ENCODE measurements at regions not wholly inside any gene's neighbourhood (a gene's known extent, or its start where the extent isn't known, plus 50 kb on each side); places are given as distances from the start of the nearest gene placed in this dataset.
A peak's percentile ranks its signal among the peaks of the same experiment; 100 is the strongest.

DNA sequence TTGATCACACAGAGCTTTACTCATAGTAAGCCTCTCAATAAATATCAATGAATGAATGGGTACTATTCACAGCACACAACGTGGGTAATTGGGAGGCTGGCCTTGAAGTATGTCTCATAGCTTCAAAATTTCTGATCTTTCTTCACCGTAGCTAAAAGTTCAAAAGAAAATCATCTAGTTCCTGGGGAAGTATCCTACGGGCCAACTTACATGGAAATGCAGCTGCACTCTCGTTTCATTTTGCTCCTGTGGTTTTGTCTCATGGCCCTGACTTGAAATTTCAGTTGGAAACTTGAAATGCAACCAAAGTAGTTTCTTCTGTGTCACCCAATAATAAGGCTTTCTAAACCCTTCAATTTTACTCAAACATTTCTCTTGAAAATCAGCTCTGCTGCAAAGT, 76.1 kb upstream of the CNIH3 start:
- no CpG with 5 or more reads among the region's 4 CpGs for WGBS (ENCODE audit: extremely low coverage, insufficient coverage, insufficient read length)

DNA sequence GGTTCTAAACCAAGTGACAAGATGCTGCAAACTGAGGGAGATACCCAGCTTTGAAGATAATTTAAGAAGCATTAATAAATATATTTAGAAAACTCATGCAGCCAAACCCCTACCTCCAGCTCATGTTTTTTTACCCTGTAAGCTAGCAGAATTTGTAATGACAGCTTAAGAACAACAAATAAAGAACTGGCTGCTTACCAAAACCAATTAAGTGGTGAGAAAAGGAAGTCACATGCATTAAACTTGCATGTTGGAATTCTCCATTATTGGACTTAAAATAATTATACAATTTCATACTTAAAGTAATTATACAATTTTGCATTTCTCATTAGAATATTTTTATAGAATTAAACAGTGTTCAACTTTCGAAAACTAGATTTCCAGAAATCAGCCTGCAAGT, 75.6 kb upstream of the CNIH3 start:
- Histone ChIP-seq H4K8ac (ENCODE audit: low read depth, low read length) (no peak overlapping the region), H3K14ac (ENCODE audit: low read length) (no peak overlapping the region), H2BK120ac (ENCODE audit: insufficient read depth, low read length, poor library complexity) (no peak overlapping the region), H3K18ac (ENCODE audit: low read length) (no peak overlapping the region), H3K4ac (ENCODE audit: low read depth, low read length) (no peak overlapping the region), H2AK5ac (ENCODE audit: low read length) (no peak overlapping the region), H3K27me3 (ENCODE audit: insufficient read depth, low read length) (no peaks in the 10 kb centered on the region), H2BK5ac (ENCODE audit: low read depth, low read length, poor library complexity) (no peak overlapping the region), H2BK12ac (ENCODE audit: low read length) (no peak overlapping the region), H3K4me1 (ENCODE audit: control insufficient read depth in 1 of 2, insufficient read depth in 2 of 2, low read length in 2 of 2) (peaks cover 11 to 13% of the 10 kb centered on the region in 2 experiments), H3K36me3 (ENCODE audit: control insufficient read depth in 1 of 2, insufficient read depth in 2 of 2, low read length in 2 of 2) (no peaks in the 10 kb centered on the region), H3K23ac (ENCODE audit: low read length) (no peak overlapping the region), H3K4me2 (ENCODE audit: low read length) (no peak overlapping the region), H3K79me2 (ENCODE audit: control insufficient read depth, insufficient read depth, low read length, poor library complexity) (no peaks in the 10 kb centered on the region), H3K9me3 (ENCODE audit: insufficient read depth, low read depth, low read length) (no peaks in the 10 kb centered on the region), H3K79me1 (ENCODE audit: low read length) (peaks cover 10% of the 10 kb centered on the region), H4K12ac (ENCODE audit: low read depth, low read length) (no peak overlapping the region), H4K91ac (ENCODE audit: low read depth, low read length) (no peak overlapping the region), H3K9ac (ENCODE audit: low read length) (no peak overlapping the region), H2AFZ (ENCODE audit: insufficient read depth, low read length, poor library complexity) (no peak overlapping the region), H3K4me3 (ENCODE audit: low read depth, low read length) (no peak overlapping the region), H3K27ac (ENCODE audit: low read depth, low read length) (no peak overlapping the region)
- DNase-seq: no peak
- WGBS (ENCODE audit: extremely low coverage, insufficient coverage, insufficient read length): no CpG with 5 or more reads among the region's 1 CpG

More for the DNA sequence above, 76.1 kb upstream of the CNIH3 start:
- no peak overlapping the region for H4K12ac ChIP-seq (ENCODE audit: low read depth, low read length)
- no peaks in the 10 kb centered on the region for H3K27me3 ChIP-seq (ENCODE audit: insufficient read depth, low read length)
- no peak overlapping the region for H2BK12ac ChIP-seq (ENCODE audit: low read length)
- peaks cover 10% of the 10 kb centered on the region for H3K79me1 ChIP-seq (ENCODE audit: low read length)
- H3K36me3 ChIP-seq (ENCODE audit: control insufficient read depth in 1 of 2, insufficient read depth in 2 of 2, low read length in 2 of 2): no peaks in the 10 kb centered on the region
- H3K4me3 ChIP-seq (ENCODE audit: low read depth, low read length): no peak overlapping the region
- no peak overlapping the region for H3K27ac ChIP-seq (ENCODE audit: low read depth, low read length)
- H3K18ac ChIP-seq (ENCODE audit: low read length): no peak overlapping the region
- H4K91ac ChIP-seq (ENCODE audit: low read depth, low read length): no peak overlapping the region
- H3K79me2 ChIP-seq (ENCODE audit: control insufficient read depth, insufficient read depth, low read length, poor library complexity): no peaks in the 10 kb centered on the region
- DNase-seq: peak in 1 of 2 donors; percentile 3
- H3K4me2 ChIP-seq (ENCODE audit: low read length): no peak overlapping the region
- H3K9ac ChIP-seq (ENCODE audit: low read length): no peak overlapping the region
- no peak overlapping the region for H2AFZ ChIP-seq (ENCODE audit: insufficient read depth, low read length, poor library complexity)
- no peak overlapping the region for H2BK5ac ChIP-seq (ENCODE audit: low read depth, low read length, poor library complexity)
- H3K14ac ChIP-seq (ENCODE audit: low read length): no peak overlapping the region
- no peaks in the 10 kb centered on the region for H3K9me3 ChIP-seq (ENCODE audit: insufficient read depth, low read depth, low read length)
- no peak overlapping the region for H2BK120ac ChIP-seq (ENCODE audit: insufficient read depth, low read length, poor library complexity)
- H3K4me1 ChIP-seq (ENCODE audit: control insufficient read depth in 1 of 2, insufficient read depth in 2 of 2, low read length in 2 of 2): peaks cover 11 to 13% of the 10 kb centered on the region in 2 experiments
- H4K8ac ChIP-seq (ENCODE audit: low read depth, low read length): no peak overlapping the region
- no peak overlapping the region for H3K23ac ChIP-seq (ENCODE audit: low read length)
- H3K4ac ChIP-seq (ENCODE audit: low read depth, low read length): no peak overlapping the region
- H2AK5ac ChIP-seq (ENCODE audit: low read length): no peak overlapping the region

- no peak overlapping the region for H3K9ac ChIP-seq (ENCODE audit: low read length)
- no peaks in the 10 kb centered on the region for H3K9me3 ChIP-seq (ENCODE audit: insufficient read depth, low read depth, low read length)
- H2AFZ ChIP-seq (ENCODE audit: insufficient read depth, low read length, poor library complexity): no peak overlapping the region
- no peak overlapping the region for H2BK5ac ChIP-seq (ENCODE audit: low read depth, low read length, poor library complexity)
- H4K12ac ChIP-seq (ENCODE audit: low read depth, low read length): no peak overlapping the region
- H3K79me1 ChIP-seq (ENCODE audit: low read length): peaks cover 11% of the 10 kb centered on the region
- H3K4me2 ChIP-seq (ENCODE audit: low read length): no peak overlapping the region
- H3K4me1 ChIP-seq (ENCODE audit: control insufficient read depth in 1 of 2, insufficient read depth in 2 of 2, low read length in 2 of 2): peaks cover 11 to 13% of the 10 kb centered on the region in 2 experiments
- no peak overlapping the region for H4K91ac ChIP-seq (ENCODE audit: low read depth, low read length)
- no peak overlapping the region for H3K23ac ChIP-seq (ENCODE audit: low read length)
- H3K4me3 ChIP-seq (ENCODE audit: low read depth, low read length): no peak overlapping the region
- no peak overlapping the region for H2AK5ac ChIP-seq (ENCODE audit: low read length)
- no peak overlapping the region for H3K4ac ChIP-seq (ENCODE audit: low read depth, low read length)
- no peaks in the 10 kb centered on the region for H3K79me2 ChIP-seq (ENCODE audit: control insufficient read depth, insufficient read depth, low read length, poor library complexity)
- no peak overlapping the region for H2BK120ac ChIP-seq (ENCODE audit: insufficient read depth, low read length, poor library complexity)
- no peak overlapping the region for H3K27ac ChIP-seq (ENCODE audit: low read depth, low read length)
- H3K14ac ChIP-seq (ENCODE audit: low read length): no peak overlapping the region
- H3K18ac ChIP-seq (ENCODE audit: low read length): no peak overlapping the region
- H2BK12ac ChIP-seq (ENCODE audit: low read length): no peak overlapping the region
- no peaks in the 10 kb centered on the region for H3K27me3 ChIP-seq (ENCODE audit: insufficient read depth, low read length)
- no CpG with 5 or more reads among the region's 3 CpGs for WGBS (ENCODE audit: extremely low coverage, insufficient coverage, insufficient read length)
- no peak overlapping the region for H4K8ac ChIP-seq (ENCODE audit: low read depth, low read length)
- no peaks in the 10 kb centered on the region for H3K36me3 ChIP-seq (ENCODE audit: control insufficient read depth in 1 of 2, insufficient read depth in 2 of 2, low read length in 2 of 2)
- DNase-seq: no peak
These were observed 74.9 kb upstream of the CNIH3 start for GRCh38 chr1:224541072-224541790.

- Histone ChIP-seq H4K12ac (ENCODE audit: low read depth, low read length) (no peak overlapping the region), H3K4me2 (ENCODE audit: low read length) (no peak overlapping the region), H3K4me3 (ENCODE audit: low read depth, low read length) (no peak overlapping the region), H2BK5ac (ENCODE audit: low read depth, low read length, poor library complexity) (no peak overlapping the region), H2AFZ (ENCODE audit: insufficient read depth, low read length, poor library complexity) (no peak overlapping the region), H3K9ac (ENCODE audit: low read length) (no peak overlapping the region), H3K27me3 (ENCODE audit: insufficient read depth, low read length) (no peaks in the 10 kb centered on the region), H3K23ac (ENCODE audit: low read length) (no peak overlapping the region), H3K27ac (ENCODE audit: low read depth, low read length) (no peak overlapping the region), H2AK5ac (ENCODE audit: low read length) (no peak overlapping the region), H3K36me3 (ENCODE audit: control insufficient read depth in 1 of 2, insufficient read depth in 2 of 2, low read length in 2 of 2) (no peaks in the 10 kb centered on the region), H3K14ac (ENCODE audit: low read length) (no peak overlapping the region), H3K79me1 (ENCODE audit: low read length) (peaks cover 12% of the 10 kb centered on the region), H3K4ac (ENCODE audit: low read depth, low read length) (no peak overlapping the region), H3K18ac (ENCODE audit: low read length) (no peak overlapping the region), H4K91ac (ENCODE audit: low read depth, low read length) (peak overlapping the region; percentile 87), H4K8ac (ENCODE audit: low read depth, low read length) (no peak overlapping the region), H2BK12ac (ENCODE audit: low read length) (no peak overlapping the region), H3K4me1 (ENCODE audit: control insufficient read depth in 1 of 2, insufficient read depth in 2 of 2, low read length in 2 of 2) (peaks cover 11 to 13% of the 10 kb centered on the region in 2 experiments), H2BK120ac (ENCODE audit: insufficient read depth, low read length, poor library complexity) (no peak overlapping the region), H3K9me3 (ENCODE audit: insufficient read depth, low read depth, low read length) (no peaks in the 10 kb centered on the region), H3K79me2 (ENCODE audit: control insufficient read depth, insufficient read depth, low read length, poor library complexity) (no peaks in the 10 kb centered on the region)
- WGBS (ENCODE audit: extremely low coverage, insufficient coverage, insufficient read length): no CpG with 5 or more reads among the region's 5 CpGs
- DNase-seq: peak in 1 of 2 donors; percentile 46
These were observed 74.1 kb upstream of the CNIH3 start for GRCh38 chr1:224541901-224542630.
